ENCODE measurements at regions not wholly inside any gene's neighbourhood (a gene's known extent, or its start where the extent isn't known, plus 50 kb on each side); places are given as distances from the start of the nearest gene placed in this dataset.

DNA sequence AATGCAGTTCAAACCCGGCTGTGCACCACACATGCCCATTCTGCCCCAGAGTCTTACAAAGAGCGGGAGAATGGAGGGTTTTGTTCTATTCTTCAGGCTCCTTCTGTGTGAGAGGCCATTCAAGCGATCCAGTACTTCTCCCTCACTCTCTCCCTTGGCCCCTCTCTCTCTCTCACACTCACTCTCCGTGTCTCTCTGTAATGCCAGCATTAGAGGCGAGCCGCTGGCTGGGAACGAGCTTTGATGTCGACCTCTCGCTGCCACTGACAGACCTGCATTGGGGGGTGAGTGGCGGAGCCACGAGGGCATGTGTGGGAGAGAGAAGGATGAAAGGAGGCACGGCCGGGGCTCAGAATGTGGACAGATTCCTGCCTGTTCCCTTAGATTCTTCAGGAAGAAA, 231.7 kb upstream of the ARRDC4 start:
- 42 to 56% methylated on average over 13 of the region's 13 CpGs for WGBS, 2 donors
- DNase-seq (peak in 2 of 3 donors; percentile 19 to 33), ATAC-seq (ENCODE audit: insufficient read depth, low FRiP score) (no peak)
- Histone ChIP-seq H3K9ac (ENCODE audit: insufficient read depth in 1 of 2, low read length in 2 of 2) (no peak overlapping the region), H3K4me1 (ENCODE audit: control insufficient read depth in 5 of 5, insufficient read depth in 5 of 5, low read length in 5 of 5) (peaks cover 0 to 5% (median 0%) of the 10 kb centered on the region in 5 donors), H3K9me3 (ENCODE audit: control insufficient read depth in 4 of 4, insufficient read depth in 3 of 4, low read length in 3 of 4) (peaks cover 0 to 3% (median 0%) of the 10 kb centered on the region in 4 donors), H3K4me3 (no peak overlapping the region), H3K36me3 (ENCODE audit: control insufficient read depth in 4 of 4, insufficient read depth in 4 of 4, low read length in 4 of 4) (no peaks in the 10 kb centered on the region), H3K27me3 (ENCODE audit: control insufficient read depth in 3 of 3, insufficient read depth in 3 of 3, low read length in 2 of 3) (no peaks in the 10 kb centered on the region), H3K27ac (ENCODE audit: low read depth in 1 of 2, low read length in 1 of 2) (no peak overlapping the region)
- TF ChIP-seq, protein P1, sequence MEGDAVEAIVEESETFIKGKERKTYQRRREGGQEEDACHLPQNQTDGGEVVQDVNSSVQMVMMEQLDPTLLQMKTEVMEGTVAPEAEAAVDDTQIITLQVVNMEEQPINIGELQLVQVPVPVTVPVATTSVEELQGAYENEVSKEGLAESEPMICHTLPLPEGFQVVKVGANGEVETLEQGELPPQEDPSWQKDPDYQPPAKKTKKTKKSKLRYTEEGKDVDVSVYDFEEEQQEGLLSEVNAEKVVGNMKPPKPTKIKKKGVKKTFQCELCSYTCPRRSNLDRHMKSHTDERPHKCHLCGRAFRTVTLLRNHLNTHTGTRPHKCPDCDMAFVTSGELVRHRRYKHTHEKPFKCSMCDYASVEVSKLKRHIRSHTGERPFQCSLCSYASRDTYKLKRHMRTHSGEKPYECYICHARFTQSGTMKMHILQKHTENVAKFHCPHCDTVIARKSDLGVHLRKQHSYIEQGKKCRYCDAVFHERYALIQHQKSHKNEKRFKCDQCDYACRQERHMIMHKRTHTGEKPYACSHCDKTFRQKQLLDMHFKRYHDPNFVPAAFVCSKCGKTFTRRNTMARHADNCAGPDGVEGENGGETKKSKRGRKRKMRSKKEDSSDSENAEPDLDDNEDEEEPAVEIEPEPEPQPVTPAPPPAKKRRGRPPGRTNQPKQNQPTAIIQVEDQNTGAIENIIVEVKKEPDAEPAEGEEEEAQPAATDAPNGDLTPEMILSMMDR (IDR thresholded peaks at IDR 0.05; ENCODE audit: control extremely low read depth, extremely low read depth): no peak

DNA sequence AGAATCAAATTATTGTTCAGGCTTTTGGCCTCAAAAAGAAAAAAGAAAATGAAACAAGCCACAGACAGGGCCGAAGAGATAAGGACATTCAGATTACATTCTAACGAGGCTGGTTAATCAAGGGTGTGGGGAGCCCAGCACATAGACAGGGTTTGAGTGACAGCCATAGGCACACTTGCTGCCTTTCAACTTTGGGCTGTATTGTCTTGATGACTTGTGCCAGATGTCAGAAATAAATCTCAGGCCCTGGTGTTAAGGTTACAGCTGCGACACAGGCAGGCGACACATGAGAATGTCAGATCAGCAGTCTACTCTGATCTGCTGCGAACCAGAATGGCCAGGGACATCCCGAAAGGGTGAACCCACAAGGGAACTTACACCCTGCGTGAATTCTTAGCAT, 231.2 kb upstream of the ARRDC4 start:
- DNase-seq (no peak), ATAC-seq (ENCODE audit: insufficient read depth, low FRiP score) (no peak)
- H3K9ac ChIP-seq (ENCODE audit: insufficient read depth in 1 of 2, low read length in 2 of 2): no peak overlapping the region
- TF ChIP-seq, protein P1 (IDR thresholded peaks at IDR 0.05; ENCODE audit: control extremely low read depth, extremely low read depth): no peak
- no peaks in the 10 kb centered on the region for H3K27me3 ChIP-seq (ENCODE audit: control insufficient read depth in 3 of 3, insufficient read depth in 3 of 3, low read length in 2 of 3)
- H3K36me3 ChIP-seq (ENCODE audit: control insufficient read depth in 4 of 4, insufficient read depth in 4 of 4, low read length in 4 of 4): no peaks in the 10 kb centered on the region
- no peak overlapping the region for H3K4me3 ChIP-seq
- 70 to 82% methylated on average over 7 of the region's 7 CpGs for WGBS, 2 donors
- peaks cover 0 to 5% (median 0%) of the 10 kb centered on the region in 5 donors for H3K4me1 ChIP-seq (ENCODE audit: control insufficient read depth in 5 of 5, insufficient read depth in 5 of 5, low read length in 5 of 5)
- H3K9me3 ChIP-seq (ENCODE audit: control insufficient read depth in 4 of 4, insufficient read depth in 3 of 4, low read length in 3 of 4): peaks cover 0 to 3% (median 0%) of the 10 kb centered on the region in 4 donors
- H3K27ac ChIP-seq (ENCODE audit: low read depth in 1 of 2, low read length in 1 of 2): no peak overlapping the region

DNA sequence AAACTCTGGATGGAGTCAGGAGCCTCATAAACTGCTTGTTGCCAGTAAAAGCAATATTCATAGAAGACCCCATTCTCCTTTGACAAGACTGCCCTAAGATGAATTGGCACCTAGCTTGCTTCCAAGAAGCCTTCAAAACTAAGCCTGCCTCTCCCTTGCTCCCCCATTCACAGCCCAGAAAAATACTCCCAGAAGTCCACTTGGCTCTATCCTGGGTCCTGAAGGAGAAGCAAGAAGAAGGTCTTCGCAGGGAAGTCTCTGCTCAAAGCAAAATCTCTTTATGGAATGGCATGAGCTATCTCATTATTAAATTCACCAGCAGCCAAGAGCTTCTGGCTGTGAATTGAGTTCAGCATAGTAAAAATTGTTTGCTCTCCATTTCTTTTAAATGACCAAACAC, 230.2 kb upstream of the ARRDC4 start:
- TF ChIP-seq, protein P1 (IDR thresholded peaks at IDR 0.05; ENCODE audit: control extremely low read depth, extremely low read depth): no peak
- Histone ChIP-seq H3K27ac (ENCODE audit: low read depth in 1 of 2, low read length in 1 of 2) (no peak overlapping the region), H3K36me3 (ENCODE audit: control insufficient read depth in 4 of 4, insufficient read depth in 4 of 4, low read length in 4 of 4) (no peaks in the 10 kb centered on the region), H3K9me3 (ENCODE audit: control insufficient read depth in 4 of 4, insufficient read depth in 3 of 4, low read length in 3 of 4) (peaks cover 0 to 3% (median 0%) of the 10 kb centered on the region in 4 donors), H3K4me1 (ENCODE audit: control insufficient read depth in 5 of 5, insufficient read depth in 5 of 5, low read length in 5 of 5) (peaks cover 0 to 5% (median 0%) of the 10 kb centered on the region in 5 donors), H3K9ac (ENCODE audit: insufficient read depth in 1 of 2, low read length in 2 of 2) (no peak overlapping the region), H3K4me3 (no peak overlapping the region), H3K27me3 (ENCODE audit: control insufficient read depth in 3 of 3, insufficient read depth in 3 of 3, low read length in 2 of 3) (no peaks in the 10 kb centered on the region)
- ATAC-seq (ENCODE audit: insufficient read depth, low FRiP score) (no peak), DNase-seq (no peak)
- WGBS, 2 donors: 79 to 94% methylated on average over 1 of the region's 1 CpG

GRCh38 chr15:97731859-97732258, 228.6 kb upstream of the ARRDC4 start:
- no peak for ATAC-seq (ENCODE audit: insufficient read depth, low FRiP score)

More at GRCh38 chr15:97731859-97732258, 228.6 kb upstream of the ARRDC4 start:
- H3K9me3 ChIP-seq (ENCODE audit: control insufficient read depth in 4 of 4, insufficient read depth in 3 of 4, low read length in 3 of 4): peaks cover 0 to 3% (median 0%) of the 10 kb centered on the region in 4 donors
- H3K4me3 ChIP-seq: no peak overlapping the region
- DNase-seq: no peak
- peaks cover 0 to 5% (median 0%) of the 10 kb centered on the region in 5 donors for H3K4me1 ChIP-seq (ENCODE audit: control insufficient read depth in 5 of 5, insufficient read depth in 5 of 5, low read length in 5 of 5)
- H3K9ac ChIP-seq (ENCODE audit: insufficient read depth in 1 of 2, low read length in 2 of 2): no peak overlapping the region
- 84 to 97% methylated on average over 3 of the region's 3 CpGs for WGBS, 2 donors
- H3K27me3 ChIP-seq (ENCODE audit: control insufficient read depth in 3 of 3, insufficient read depth in 3 of 3, low read length in 2 of 3): no peaks in the 10 kb centered on the region
- H3K27ac ChIP-seq (ENCODE audit: low read depth in 1 of 2, low read length in 1 of 2): no peak overlapping the region
- TF ChIP-seq, protein P1 (IDR thresholded peaks at IDR 0.05; ENCODE audit: control extremely low read depth, extremely low read depth): no peak
- H3K36me3 ChIP-seq (ENCODE audit: control insufficient read depth in 4 of 4, insufficient read depth in 4 of 4, low read length in 4 of 4): no peaks in the 10 kb centered on the region

All from lung (tissue), 11 donors.